ENCODE measurements at regions not wholly inside any gene's neighbourhood (a gene's known extent, or its start where the extent isn't known, plus 50 kb on each side); places are given as distances from the start of the nearest gene placed in this dataset.

DNA sequence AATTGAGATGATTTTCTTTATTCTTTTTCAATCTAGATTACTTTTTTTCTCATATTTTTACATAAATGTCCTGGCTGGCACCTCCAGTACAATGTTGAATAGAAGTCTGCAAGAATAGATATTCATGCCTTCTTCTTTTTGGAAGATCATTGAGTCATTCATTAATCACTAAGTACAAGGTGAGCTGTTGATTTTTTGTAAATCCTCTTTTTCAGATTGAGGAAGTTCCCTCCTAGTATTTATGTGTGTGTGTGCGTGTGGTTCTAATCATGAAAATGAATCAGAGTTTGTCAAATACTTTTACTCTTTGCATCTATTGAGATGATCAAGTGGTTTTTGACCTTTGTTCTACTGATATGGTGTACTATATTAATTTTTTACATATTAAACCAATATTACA is 859.3 kb downstream of the KCNT2 start:
- no peak for TF ChIP-seq EZH2phosphoT487 (IDR thresholded peaks at IDR 0.05; ENCODE audit: borderline replicate concordance, low read length)
- TF ChIP-seq, protein P1, sequence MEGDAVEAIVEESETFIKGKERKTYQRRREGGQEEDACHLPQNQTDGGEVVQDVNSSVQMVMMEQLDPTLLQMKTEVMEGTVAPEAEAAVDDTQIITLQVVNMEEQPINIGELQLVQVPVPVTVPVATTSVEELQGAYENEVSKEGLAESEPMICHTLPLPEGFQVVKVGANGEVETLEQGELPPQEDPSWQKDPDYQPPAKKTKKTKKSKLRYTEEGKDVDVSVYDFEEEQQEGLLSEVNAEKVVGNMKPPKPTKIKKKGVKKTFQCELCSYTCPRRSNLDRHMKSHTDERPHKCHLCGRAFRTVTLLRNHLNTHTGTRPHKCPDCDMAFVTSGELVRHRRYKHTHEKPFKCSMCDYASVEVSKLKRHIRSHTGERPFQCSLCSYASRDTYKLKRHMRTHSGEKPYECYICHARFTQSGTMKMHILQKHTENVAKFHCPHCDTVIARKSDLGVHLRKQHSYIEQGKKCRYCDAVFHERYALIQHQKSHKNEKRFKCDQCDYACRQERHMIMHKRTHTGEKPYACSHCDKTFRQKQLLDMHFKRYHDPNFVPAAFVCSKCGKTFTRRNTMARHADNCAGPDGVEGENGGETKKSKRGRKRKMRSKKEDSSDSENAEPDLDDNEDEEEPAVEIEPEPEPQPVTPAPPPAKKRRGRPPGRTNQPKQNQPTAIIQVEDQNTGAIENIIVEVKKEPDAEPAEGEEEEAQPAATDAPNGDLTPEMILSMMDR (IDR thresholded peaks at IDR 0.05; ENCODE audit: low read depth, low read length, poor library complexity, severe bottlenecking) = no peak
